GM12891 (cell line): ENCODE measurements at regions not wholly inside any gene's neighbourhood (a gene's known extent, or its start where the extent isn't known, plus 50 kb on each side); places are given as distances from the start of the nearest gene placed in this dataset.
"Not testable (repeated sequence)": the region's sequence is repeated elsewhere in the genome, so short reads cannot be mapped to it uniquely, and the experiment has no call there.

Experiments used
- POLR2A ChIP-seq: IDR thresholded peaks from 2 replicates; pipeline ENCODE4 v1.6.1; 2011; ENCODE audit warnings: low read depth, low read length, control low read depth
- POLR2AphosphoS5 ChIP-seq: IDR thresholded peaks from 2 replicates; pipeline ENCODE4 v1.6.1; 2011; ENCODE audit warnings: low read depth, low read length, control low read depth
- SPI1 ChIP-seq: IDR thresholded peaks from 2 replicates; pipeline ENCODE4 v1.6.1; 2011; ENCODE audit warnings: low read depth, low read length, control low read depth

DNA sequence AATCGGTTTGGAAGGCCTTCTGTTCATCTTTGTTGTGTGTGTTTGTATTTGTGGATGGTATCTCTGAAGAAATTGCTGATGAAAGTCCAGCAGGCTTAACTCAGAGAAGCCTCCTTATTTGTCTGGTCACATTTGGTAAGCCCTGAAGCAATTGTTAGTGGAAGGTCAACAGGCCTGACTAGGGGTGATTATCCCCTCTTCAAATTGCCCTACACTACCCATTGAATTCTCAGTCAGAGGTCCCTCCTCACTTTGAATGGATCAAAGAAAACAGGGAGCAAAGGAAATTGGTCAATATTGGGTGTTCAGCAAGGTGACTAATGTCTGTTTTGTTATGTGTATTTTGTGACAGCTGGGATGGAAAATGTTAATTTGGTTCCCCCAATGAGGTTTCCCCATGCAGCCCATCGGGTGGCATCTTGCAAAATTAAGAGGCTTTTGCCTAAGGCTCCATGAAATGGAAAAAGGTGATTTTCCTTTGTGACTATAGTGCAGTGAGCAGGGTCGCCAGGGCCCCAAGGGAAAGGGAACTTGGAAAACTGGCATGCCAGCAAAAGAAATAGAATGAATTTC, 811.6 kb downstream of the PCDH11X start:
- not testable (repeated sequence) for TF ChIP-seq POLR2AphosphoS5, SPI1, POLR2A
